ENCODE measurements at regions not wholly inside any gene's neighbourhood (a gene's known extent, or its start where the extent isn't known, plus 50 kb on each side); places are given as distances from the start of the nearest gene placed in this dataset.
"Not testable (repeated sequence)": the region's sequence is repeated elsewhere in the genome, so short reads cannot be mapped to it uniquely, and the experiment has no call there.

- H3K27ac ChIP-seq = no peak overlapping the region
- no peak for TF ChIP-seq ZFX (IDR thresholded peaks at IDR 0.05; ENCODE audit: borderline replicate concordance)
- TF ChIP-seq CTCF (IDR thresholded peaks at IDR 0.05) = no peak
Observed at GRCh38 chr5:91938441-91938840, 555.3 kb upstream of the ARRDC3 start.

DNA sequence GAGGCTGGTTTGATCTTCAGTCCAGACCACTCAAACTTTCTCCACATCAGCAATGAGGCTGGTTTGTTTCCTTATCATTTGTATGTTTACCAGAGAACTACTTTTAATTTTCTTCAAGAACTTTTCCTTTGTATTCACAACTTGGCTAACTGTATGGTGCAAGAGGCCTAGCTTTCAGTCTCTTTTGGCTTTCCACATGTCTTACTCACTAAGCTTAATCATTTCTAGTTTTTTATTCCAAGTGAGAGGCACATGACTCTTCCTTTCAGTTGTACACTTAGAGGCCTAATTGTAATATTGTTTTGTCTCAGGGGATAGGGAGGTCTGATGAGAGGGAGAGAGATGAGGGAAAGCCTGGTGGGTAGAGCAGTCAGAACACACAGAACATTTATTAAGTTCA is 554.0 kb upstream of the ARRDC3 start:
- no peak overlapping the region for H3K27ac ChIP-seq
- TF ChIP-seq ZFX (IDR thresholded peaks at IDR 0.05; ENCODE audit: borderline replicate concordance) (no peak), CTCF (IDR thresholded peaks at IDR 0.05) (no peak)

DNA sequence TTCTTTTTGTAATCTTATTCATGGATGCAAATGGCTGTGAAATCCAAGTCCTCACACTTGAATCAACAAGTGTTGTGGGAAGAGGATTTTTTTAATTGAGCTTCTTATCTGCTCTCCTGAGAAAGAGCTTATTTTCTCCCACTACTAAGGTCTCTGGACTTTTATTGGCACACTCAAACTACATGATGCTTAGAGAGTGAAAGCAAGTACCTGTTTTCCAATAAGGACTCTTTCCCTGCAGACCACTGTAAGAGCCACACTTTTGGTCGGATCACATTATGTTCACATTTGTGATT is 546.4 kb upstream of the ARRDC3 start:
- TF ChIP-seq ZFX (IDR thresholded peaks at IDR 0.05; ENCODE audit: borderline replicate concordance) = no peak
- TF ChIP-seq CTCF (IDR thresholded peaks at IDR 0.05) = peak; percentile 51
- no peak overlapping the region for H3K27ac ChIP-seq

DNA sequence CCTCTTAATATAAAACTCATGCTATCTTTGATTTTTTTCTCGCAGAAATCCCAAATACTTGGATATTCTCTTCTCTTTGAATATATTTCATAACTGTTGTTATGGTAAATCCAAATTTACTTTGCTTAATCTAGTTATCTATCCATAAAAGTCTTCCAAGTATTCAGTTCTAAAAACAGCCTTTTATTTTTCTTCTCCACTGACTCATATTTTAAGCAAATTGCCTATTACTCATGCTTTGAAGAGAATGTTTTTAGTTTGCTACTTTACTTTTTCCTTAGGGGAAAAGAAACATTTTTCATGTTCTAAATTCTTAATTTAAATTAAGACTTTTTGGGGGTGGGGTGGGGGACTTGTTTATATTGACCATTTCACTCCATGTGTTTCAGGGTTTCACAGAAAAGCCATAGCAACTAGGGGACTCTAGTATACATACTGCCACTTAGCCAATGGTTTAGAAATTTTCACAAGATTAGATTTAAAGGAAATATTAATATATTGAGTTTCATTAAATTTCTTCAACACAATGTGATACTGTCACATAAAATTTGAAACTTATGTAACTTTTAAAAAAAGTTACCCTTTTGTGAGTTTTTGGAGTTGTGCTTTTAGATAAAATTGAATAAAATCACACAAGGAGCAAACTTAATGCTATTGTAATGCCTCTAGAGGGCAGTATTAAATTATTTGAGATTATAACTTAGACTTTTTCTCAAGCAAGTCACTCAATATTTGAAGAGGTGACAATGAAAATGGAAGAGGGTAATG is 545.8 kb upstream of the ARRDC3 start:
- TF ChIP-seq CTCF (IDR thresholded peaks at IDR 0.05) (peak; percentile 77), ZFX (IDR thresholded peaks at IDR 0.05; ENCODE audit: borderline replicate concordance) (no peak)
- H3K27ac ChIP-seq = no peak overlapping the region

DNA sequence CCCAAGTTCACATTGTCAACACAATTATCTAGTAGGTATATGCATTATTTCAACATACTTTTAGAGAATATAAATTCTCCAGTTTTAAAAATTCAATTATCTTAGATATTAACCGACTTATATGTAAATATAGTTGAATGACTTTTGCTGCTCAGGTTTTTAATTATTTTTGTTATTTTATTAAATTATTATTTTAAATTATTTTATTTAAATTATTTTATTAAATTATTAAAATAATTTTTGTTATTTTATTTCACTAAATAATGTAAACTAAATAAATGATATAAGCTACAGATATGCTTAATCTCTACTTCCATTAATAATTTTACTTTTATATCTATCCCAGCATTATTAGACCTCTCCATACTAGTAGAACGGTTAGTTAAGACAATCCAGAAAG is 544.3 kb upstream of the ARRDC3 start:
- no peak overlapping the region for H3K27ac ChIP-seq
- no peak for TF ChIP-seq CTCF (IDR thresholded peaks at IDR 0.05)

GRCh38 chr5:91925249-91925648 is 542.1 kb upstream of the ARRDC3 start:
- no peak for TF ChIP-seq ZFX (IDR thresholded peaks at IDR 0.05; ENCODE audit: borderline replicate concordance)
- no peak for TF ChIP-seq CTCF (IDR thresholded peaks at IDR 0.05)
- H3K27ac ChIP-seq = no peak overlapping the region

DNA sequence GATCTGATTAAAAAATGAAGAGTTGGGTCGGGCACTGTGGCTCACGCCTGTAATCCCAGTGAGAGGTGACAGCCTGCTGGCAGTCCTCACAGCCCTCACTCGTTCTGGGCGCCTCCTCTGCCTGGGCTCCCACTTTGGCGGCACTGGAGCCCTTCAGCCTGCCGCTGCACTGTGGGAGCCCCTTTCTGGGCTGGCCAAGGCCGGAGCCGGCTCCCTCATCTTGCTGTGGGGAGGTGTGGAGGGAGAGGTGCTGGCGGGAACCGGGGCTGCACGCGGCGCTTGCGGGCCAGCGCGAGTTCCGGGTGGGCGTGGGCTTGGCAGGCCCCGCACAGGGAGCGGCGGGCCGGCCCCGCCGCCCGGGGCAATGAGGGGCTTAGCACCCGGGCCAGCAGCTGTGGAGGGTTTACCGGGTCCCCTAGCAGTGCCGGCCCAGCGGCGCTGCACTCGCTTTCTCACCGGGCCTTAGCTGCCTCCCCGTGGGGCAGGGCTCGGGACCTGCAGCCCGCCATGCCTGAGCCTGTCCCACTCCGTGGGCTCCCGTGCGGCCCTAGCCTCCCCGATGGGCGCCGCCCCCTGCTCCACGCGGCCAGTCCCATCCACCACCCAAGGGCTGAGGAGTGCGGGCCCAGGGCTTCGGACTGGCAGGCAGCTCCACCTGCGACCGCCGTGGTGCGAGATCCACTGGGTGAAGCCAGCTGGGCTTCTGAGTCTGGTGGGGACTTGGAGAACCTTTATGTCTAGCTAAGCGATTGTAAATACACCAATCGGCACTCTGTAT is 534.1 kb upstream of the ARRDC3 start:
- not testable (repeated sequence) for H3K27ac ChIP-seq
